Renal cortical epithelial cell (primary cell): ENCODE measurements at regions not wholly inside any gene's neighbourhood (a gene's known extent, or its start where the extent isn't known, plus 50 kb on each side); places are given as distances from the start of the nearest gene placed in this dataset.

Experiments
- DNase-seq: peaks from one replicate; pipeline ENCODE4 v3.0.0-alpha.2; 2011; ENCODE audit warnings: low read depth

- DNase-seq: no peak
These were observed 62.4 kb upstream of the PCSK6 start for GRCh38 chr15:101551696-101552591.

- no peak for DNase-seq
These were observed 60.6 kb upstream of the PCSK6 start for GRCh38 chr15:101550124-101550523.

- no peak for DNase-seq
These were observed 60.1 kb upstream of the PCSK6 start for GRCh38 chr15:101549647-101550046.

- no peak for DNase-seq
These were observed 58.2 kb upstream of the PCSK6 start for GRCh38 chr15:101547737-101548136.

- no peak for DNase-seq
These were observed 56.3 kb upstream of the PCSK6 start for GRCh38 chr15:101545548-101546505.

- DNase-seq: no peak
These were observed 55.1 kb upstream of the PCSK6 start for GRCh38 chr15:101544613-101544945.

- DNase-seq: no peak
These were observed 54.6 kb upstream of the PCSK6 start for GRCh38 chr15:101543926-101544612.

GRCh38 chr15:101543431-101543830, 53.9 kb upstream of the PCSK6 start:
- no peak for DNase-seq

GRCh38 chr15:101543026-101543390, 53.5 kb upstream of the PCSK6 start:
- DNase-seq: no peak

GRCh38 chr15:101542306-101543025, 53.0 kb upstream of the PCSK6 start:
- DNase-seq: no peak

- DNase-seq: no peak
These were observed 52.2 kb upstream of the PCSK6 start for GRCh38 chr15:101541501-101542292.

- peak; percentile 40 for DNase-seq
These were observed 51.2 kb upstream of the PCSK6 start for GRCh38 chr15:101540480-101541239.

- DNase-seq: no peak
These were observed 50.4 kb upstream of the PCSK6 start for GRCh38 chr15:101539930-101540329.

- no peak for DNase-seq
These were observed 50.0 kb upstream of the PCSK6 start for GRCh38 chr15:101539492-101539891.
